WI38 (cell line): ENCODE measurements at regions not wholly inside any gene's neighbourhood (a gene's known extent, or its start where the extent isn't known, plus 50 kb on each side); places are given as distances from the start of the nearest gene placed in this dataset.

ENCODE experiments used
- H3K4me3 ChIP-seq: 2 replicates; pipeline ENCODE4 v1.5.1; 2011; ENCODE audit warnings: low read depth, mild to moderate bottlenecking, control low read depth, low read length
- CTCF ChIP-seq: IDR thresholded peaks from 2 replicates; pipeline ENCODE4 v1.5.1; 2012; ENCODE audit warnings: low read depth, mild to moderate bottlenecking, control low read depth, low read length

GRCh38 chr6:44034931-44035345 lies 92.3 kb downstream of the MRPL14 start:
- no peak for TF ChIP-seq CTCF
- H3K4me3 ChIP-seq, result no peak overlapping the region

GRCh38 chr6:44034391-44034861 lies 92.8 kb downstream of the MRPL14 start:
- no peak overlapping the region for H3K4me3 ChIP-seq
- TF ChIP-seq CTCF, result no peak

- H3K4me3 ChIP-seq, result no peak overlapping the region
- no peak for TF ChIP-seq CTCF
These were observed 96.3 kb downstream of the MRPL14 start for GRCh38 chr6:44030812-44031454.

- no peak for TF ChIP-seq CTCF
- no peak overlapping the region for H3K4me3 ChIP-seq
These were observed 97.6 kb downstream of the MRPL14 start for GRCh38 chr6:44029444-44030185.

- no peak overlapping the region for H3K4me3 ChIP-seq
- 0 out of 2 replicates have a peak, but pooled peaks have one; percentile 15 for TF ChIP-seq CTCF
These were observed 98.4 kb downstream of the MRPL14 start for GRCh38 chr6:44028789-44029310.

- TF ChIP-seq CTCF, result no peak
- no peak overlapping the region for H3K4me3 ChIP-seq
These were observed 102.0 kb downstream of the MRPL14 start for GRCh38 chr6:44025226-44025625.
